Panc1 (cell line): ENCODE measurements at regions not wholly inside any gene's neighbourhood (a gene's known extent, or its start where the extent isn't known, plus 50 kb on each side); places are given as distances from the start of the nearest gene placed in this dataset.

Source experiments
- ATAC-seq: fragments of 200-7000 bp; cut with Tn5 transposase; 2 replicates; pipeline ENCODE4 v1.9.1; 2020; ENCODE audit warnings: mild to moderate bottlenecking, moderate library complexity
- BruUV-seq: library from RNA; stranded (reverse); fragments of 400-500 nt; replicated peaks from 2 replicates; lab custom pipeline; 2021; lab: Mats Ljungman, UMichigan
- CTCF ChIA-PET: fragments of 300-600 bp; sonication (Branson Sonifier 250); formaldehyde crosslinking; loops from one replicate; lab custom pipeline; 2022; ENCODE audit warnings: antibody characterized with exemption; lab: Charles Lee
- POLR2A ChIA-PET: fragments of 300-600 bp; sonication (Branson Sonifier 250); formaldehyde crosslinking; loops from one replicate; lab custom pipeline; 2022; ENCODE audit warnings: antibody characterized with exemption; lab: Charles Lee
- DNase-seq: peaks from one replicate; pipeline ENCODE4 v3.0.0-alpha.2; 2010; ENCODE audit warnings: low read depth, low spot score
- H3K27ac ChIP-seq: 2 replicates; pipeline ENCODE4 v1.5.1; 2011; ENCODE audit warnings: mild to moderate bottlenecking, low read length, inconsistent platforms
- H3K27me3 ChIP-seq: fragments of 200-500 bp; sonication (Bioruptor generic); 2 replicates; pipeline ENCODE4 v1.6.0; 2014; ENCODE audit warnings: low read length, inconsistent platforms; ENCODE audit not compliant: control insufficient read depth, insufficient read depth
- H3K36me3 ChIP-seq: fragments of 200-500 bp; sonication (Bioruptor generic); 2 replicates; pipeline ENCODE4 v1.5.1; 2014; ENCODE audit warnings: inconsistent platforms, mild to moderate bottlenecking, low read length, moderate library complexity; ENCODE audit not compliant: control insufficient read depth, insufficient read depth
- H3K4me1 ChIP-seq: 2 replicates; pipeline ENCODE4 v1.5.1; 2011; ENCODE audit warnings: inconsistent platforms, mild to moderate bottlenecking, low read length, moderate library complexity; ENCODE audit not compliant: control insufficient read depth, insufficient read depth
- H3K4me3 ChIP-seq, 2 experiments: 2 replicates each; pipeline ENCODE4 v1.5.1; 2011 to 2012; ENCODE audit warnings: low read depth in 2 of 2, low read length in 2 of 2, mild to moderate bottlenecking in 2 of 2, inconsistent platforms in 1 of 2, moderate library complexity in 1 of 2
- H3K9me3 ChIP-seq: fragments of 200-500 bp; sonication (Bioruptor generic); 2 replicates; pipeline ENCODE4 v1.5.1; 2014; ENCODE audit warnings: low read depth, mild to moderate bottlenecking, inconsistent platforms, low read length, moderate library complexity; ENCODE audit not compliant: control insufficient read depth, insufficient read depth
- CTCF ChIP-seq: fragments of 450-650 bp; IDR thresholded peaks from 2 replicates; pipeline ENCODE4 v1.5.1; 2017; ENCODE audit warnings: mild to moderate bottlenecking
- POLR2AphosphoS5 ChIP-seq: IDR thresholded peaks from 2 replicates; pipeline ENCODE4 v1.6.1; 2012; ENCODE audit warnings: mild to moderate bottlenecking, low read depth, low read length, moderate library complexity
- SIN3A ChIP-seq: IDR thresholded peaks from 2 replicates; pipeline ENCODE4 v1.6.1; 2012; ENCODE audit warnings: low read depth, mild to moderate bottlenecking, low read length, moderate library complexity, borderline replicate concordance; ENCODE audit not compliant: insufficient read depth
- TCF7L2 ChIP-seq: IDR thresholded peaks from 2 replicates; pipeline ENCODE4 v1.6.1; 2011; ENCODE audit warnings: mild to moderate bottlenecking, low read depth, low read length, inconsistent platforms
- in situ Hi-C: cut with HindIII; loops from 2 replicates; pipeline ENCODE4 v1.10.0; 2016; ENCODE audit warnings: low sequenced_read_pairs, low pct_unique_long_range_greater_than_20kb
- intact Hi-C: fragments of 100-400 bp; cut with micrococcal nuclease; formaldehyde crosslinking; loops from one replicate; pipeline ENCODE4 v1.10.0; 2022; ENCODE audit not compliant: unreplicated experiment
- TF ChIP-seq, protein P1 (sequence below), 2 experiments: IDR thresholded peaks; 2 replicates each; pipeline ENCODE4 v1.6.1; 2011 to 2012; ENCODE audit warnings: low read depth in 2 of 2, control low read depth in 1 of 2, low read length in 1 of 2, mild to moderate bottlenecking in 1 of 2, moderate library complexity in 1 of 2; ENCODE audit not compliant: insufficient read depth in 1 of 2

DNA sequence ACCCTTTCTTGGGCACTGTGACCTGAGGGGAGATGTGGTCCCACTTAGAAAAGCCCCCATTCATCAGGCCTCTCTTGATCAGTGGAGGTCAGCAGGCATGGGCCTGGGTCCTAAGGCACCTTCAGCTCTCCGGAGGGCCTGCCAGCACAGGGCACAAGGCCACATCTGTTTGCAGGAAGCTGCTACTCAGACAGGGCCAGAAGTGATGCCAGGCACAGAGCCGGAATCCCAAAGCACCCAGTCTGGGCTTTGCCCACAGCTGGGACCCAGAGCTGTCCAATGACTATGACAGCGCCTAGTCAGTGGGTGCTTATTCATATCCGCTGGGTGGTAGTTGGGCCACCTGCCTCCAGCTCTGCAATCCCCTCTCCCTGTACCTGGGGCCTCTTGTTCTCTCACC is 63.2 kb upstream of the ELN start:
- Histone ChIP-seq H3K27me3 (no peaks in the 10 kb centered on the region), H3K9me3 (peaks cover 7% of the 10 kb centered on the region; the same call in 1 of the 2 replicates), H3K27ac (no peak overlapping the region), H3K4me1 (no peaks in the 10 kb centered on the region), H3K36me3 (no peaks in the 10 kb centered on the region), H3K4me3 (no peak overlapping the region)
- BruUV-seq = no TSS peak
- ChIA-PET POLR2A (interaction anchor here (0.5 to 0.6 kb wide), 3 partner anchors 16 to 97 kb away, joined by 3 to 5 read pairs (median 4); no protein-coding TSS in a partner anchor), CTCF (no interaction called here)
- intact Hi-C loops (no loop called here), in situ Hi-C loops (no loop called here)
- no peak for TF ChIP-seq CTCF
- no peak for TF ChIP-seq TCF7L2
- TF ChIP-seq POLR2AphosphoS5 = no peak
- no peak for TF ChIP-seq SIN3A
- TF ChIP-seq, protein P1, sequence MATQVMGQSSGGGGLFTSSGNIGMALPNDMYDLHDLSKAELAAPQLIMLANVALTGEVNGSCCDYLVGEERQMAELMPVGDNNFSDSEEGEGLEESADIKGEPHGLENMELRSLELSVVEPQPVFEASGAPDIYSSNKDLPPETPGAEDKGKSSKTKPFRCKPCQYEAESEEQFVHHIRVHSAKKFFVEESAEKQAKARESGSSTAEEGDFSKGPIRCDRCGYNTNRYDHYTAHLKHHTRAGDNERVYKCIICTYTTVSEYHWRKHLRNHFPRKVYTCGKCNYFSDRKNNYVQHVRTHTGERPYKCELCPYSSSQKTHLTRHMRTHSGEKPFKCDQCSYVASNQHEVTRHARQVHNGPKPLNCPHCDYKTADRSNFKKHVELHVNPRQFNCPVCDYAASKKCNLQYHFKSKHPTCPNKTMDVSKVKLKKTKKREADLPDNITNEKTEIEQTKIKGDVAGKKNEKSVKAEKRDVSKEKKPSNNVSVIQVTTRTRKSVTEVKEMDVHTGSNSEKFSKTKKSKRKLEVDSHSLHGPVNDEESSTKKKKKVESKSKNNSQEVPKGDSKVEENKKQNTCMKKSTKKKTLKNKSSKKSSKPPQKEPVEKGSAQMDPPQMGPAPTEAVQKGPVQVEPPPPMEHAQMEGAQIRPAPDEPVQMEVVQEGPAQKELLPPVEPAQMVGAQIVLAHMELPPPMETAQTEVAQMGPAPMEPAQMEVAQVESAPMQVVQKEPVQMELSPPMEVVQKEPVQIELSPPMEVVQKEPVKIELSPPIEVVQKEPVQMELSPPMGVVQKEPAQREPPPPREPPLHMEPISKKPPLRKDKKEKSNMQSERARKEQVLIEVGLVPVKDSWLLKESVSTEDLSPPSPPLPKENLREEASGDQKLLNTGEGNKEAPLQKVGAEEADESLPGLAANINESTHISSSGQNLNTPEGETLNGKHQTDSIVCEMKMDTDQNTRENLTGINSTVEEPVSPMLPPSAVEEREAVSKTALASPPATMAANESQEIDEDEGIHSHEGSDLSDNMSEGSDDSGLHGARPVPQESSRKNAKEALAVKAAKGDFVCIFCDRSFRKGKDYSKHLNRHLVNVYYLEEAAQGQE (IDR thresholded peaks at IDR 0.05; ENCODE audit: insufficient read depth in 1 of 2, low read depth in 2 of 2, low read length in 1 of 2) = no peak
- no peak for ATAC-seq
- DNase-seq = no peak

DNA sequence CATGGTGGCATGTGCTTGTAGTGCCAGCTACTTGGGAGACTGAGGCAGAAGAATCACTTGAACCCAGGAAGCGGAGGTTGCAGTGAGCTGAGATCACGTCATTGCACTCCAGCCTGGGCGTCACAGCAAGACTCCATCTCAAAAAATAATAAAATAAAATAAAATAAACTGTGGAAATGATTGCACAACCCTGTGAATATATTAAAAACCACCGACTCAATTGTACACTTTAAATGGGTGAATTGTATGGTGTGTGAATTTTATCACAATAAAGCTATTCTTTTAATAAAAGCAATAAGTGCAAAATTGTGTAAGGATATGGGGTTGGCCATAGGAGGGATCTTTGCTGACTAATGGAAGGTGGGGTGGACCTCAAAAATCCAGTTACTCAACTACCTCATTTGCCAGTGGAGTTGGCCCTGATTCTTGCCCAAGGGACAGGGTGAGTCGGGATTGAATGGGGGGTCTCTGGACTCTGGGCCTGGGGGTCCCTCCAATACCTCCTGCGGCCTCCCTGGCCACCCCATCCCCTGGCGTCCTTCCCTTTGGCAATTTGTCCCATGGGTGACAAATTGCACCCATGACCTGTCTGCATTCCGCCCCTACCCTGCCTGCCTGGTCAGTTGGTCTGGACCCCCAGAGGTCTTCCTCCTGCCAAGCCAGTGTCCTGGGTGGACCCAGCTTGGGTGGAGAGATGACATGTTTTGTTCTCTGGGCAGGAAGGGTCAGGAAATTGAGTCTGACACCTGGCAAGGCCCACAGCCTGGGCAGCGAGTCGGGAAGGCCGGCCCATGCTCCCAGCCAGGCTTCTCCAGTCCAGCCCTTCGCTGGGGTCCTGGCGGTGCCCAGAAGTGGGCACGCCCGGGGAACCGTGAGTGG is 61.7 kb upstream of the ELN start:
- in situ Hi-C loops (no loop called here), intact Hi-C loops (no loop called here)
- ATAC-seq = no peak
- BruUV-seq = no TSS peak
- POLR2A ChIA-PET = interaction anchor here (0.7 kb wide), 1 partner anchor 449 kb away, joined by 4 read pairs; no protein-coding TSS in a partner anchor
- Histone ChIP-seq H3K27me3 (no peaks in the 10 kb centered on the region), H3K9me3 (peaks cover 7% of the 10 kb centered on the region; the same call in 1 of the 2 replicates), H3K36me3 (no peaks in the 10 kb centered on the region), H3K4me1 (no peaks in the 10 kb centered on the region), H3K27ac (no peak overlapping the region), H3K4me3 (no peak overlapping the region)
- no peak for DNase-seq
- CTCF ChIA-PET = no interaction called here
- no peak for TF ChIP-seq POLR2AphosphoS5
